Astrocyte (in vitro differentiated cells and primary cell): ENCODE measurements at regions not wholly inside any gene's neighbourhood (a gene's known extent, or its start where the extent isn't known, plus 50 kb on each side); places are given as distances from the start of the nearest gene placed in this dataset.

Experiments used
- DNase-seq: peaks from one replicate; pipeline ENCODE4 v3.0.0-alpha.2; 2010; ENCODE audit warnings: low read depth
- FAIRE-seq: peaks from 2 replicates; lab custom pipeline; 2011; peaks lifted over from hg19 to GRCh38; lab: Jason Lieb, UNC
- H2AFZ ChIP-seq: 2 replicates; pipeline ENCODE4 v1.6.0; 2012; ENCODE audit warnings: low read depth, low read length, inconsistent platforms
- H3K27ac ChIP-seq: 2 replicates; pipeline ENCODE4 v1.5.1; 2011; ENCODE audit warnings: low read depth, low read length, inconsistent platforms
- H3K27me3 ChIP-seq: 2 replicates; pipeline ENCODE4 v1.6.0; 2011; ENCODE audit warnings: low read length, inconsistent platforms; ENCODE audit not compliant: insufficient read depth
- H3K36me3 ChIP-seq: 2 replicates; pipeline ENCODE4 v1.5.1; 2011; ENCODE audit warnings: low read length, inconsistent platforms; ENCODE audit not compliant: insufficient read depth
- H3K4me1 ChIP-seq: 2 replicates; pipeline ENCODE4 v1.5.1; 2011; ENCODE audit warnings: low read length, inconsistent platforms; ENCODE audit not compliant: insufficient read depth
- H3K4me2 ChIP-seq: 2 replicates; pipeline ENCODE4 v1.6.0; 2012; ENCODE audit warnings: low read length, inconsistent platforms
- H3K4me3 ChIP-seq: 2 replicates; pipeline ENCODE4 v1.5.1; 2011; ENCODE audit warnings: low read depth, mild to moderate bottlenecking, low read length, inconsistent platforms; ENCODE audit not compliant: insufficient read depth
- H3K79me2 ChIP-seq: 2 replicates; pipeline ENCODE4 v1.6.0; 2012; ENCODE audit warnings: mild to moderate bottlenecking, low read length, inconsistent platforms; ENCODE audit not compliant: insufficient read depth
- H3K9ac ChIP-seq: 2 replicates; pipeline ENCODE4 v1.6.0; 2012; ENCODE audit warnings: mild to moderate bottlenecking, low read length, inconsistent platforms
- H3K9me3 ChIP-seq: 2 replicates; pipeline ENCODE4 v1.5.1; 2012; ENCODE audit warnings: low read depth, mild to moderate bottlenecking, low read length, inconsistent platforms; ENCODE audit not compliant: insufficient read depth
- H4K20me1 ChIP-seq: 2 replicates; pipeline ENCODE4 v1.6.0; 2012; ENCODE audit warnings: low read length, inconsistent platforms; ENCODE audit not compliant: insufficient read depth
- H3K27ac Mint-ChIP-seq: one replicate; pipeline ENCODE4 v1.8.0; 2021; ENCODE audit warnings: mild to moderate bottlenecking, mixed read lengths; ENCODE audit not compliant: unreplicated experiment
- H3K27me3 Mint-ChIP-seq: one replicate; pipeline ENCODE4 v1.8.0; 2021; ENCODE audit warnings: low read depth, mixed read lengths; ENCODE audit not compliant: unreplicated experiment
- H3K36me3 Mint-ChIP-seq: one replicate; pipeline ENCODE4 v1.8.0; 2021; ENCODE audit warnings: low read depth, mixed read lengths; ENCODE audit not compliant: unreplicated experiment
- H3K4me1 Mint-ChIP-seq: one replicate; pipeline ENCODE4 v1.8.0; 2021; ENCODE audit warnings: low read depth, mixed read lengths; ENCODE audit not compliant: unreplicated experiment
- H3K4me3 Mint-ChIP-seq: one replicate; pipeline ENCODE4 v1.8.0; 2021; ENCODE audit warnings: mild to moderate bottlenecking, moderate library complexity, mixed read lengths; ENCODE audit not compliant: unreplicated experiment
- H3K9me3 Mint-ChIP-seq: one replicate; pipeline ENCODE4 v1.8.0; 2021; ENCODE audit warnings: mild to moderate bottlenecking, mixed read lengths; ENCODE audit not compliant: unreplicated experiment
- CTCF ChIP-seq: IDR thresholded peaks from 2 replicates; pipeline ENCODE4 v1.5.1; 2011; ENCODE audit warnings: low read depth, mild to moderate bottlenecking, inconsistent platforms, low read length, moderate library complexity; ENCODE audit not compliant: insufficient read depth
- EZH2 ChIP-seq: IDR thresholded peaks from 2 replicates; pipeline ENCODE4 v1.6.1; 2012; ENCODE audit warnings: mild to moderate bottlenecking, low read length, inconsistent platforms; ENCODE audit not compliant: insufficient read depth

GRCh38 chrX:82945332-82945731 lies 562.8 kb upstream of the POU3F4 start:
- Mint-ChIP-seq H3K9me3 (no peaks in the 10 kb centered on the region), H3K27me3 (no peaks in the 10 kb centered on the region), H3K27ac (no peak overlapping the region), H3K36me3 (no peaks in the 10 kb centered on the region), H3K4me3 (no peak overlapping the region), H3K4me1 (no peaks in the 10 kb centered on the region)
- Histone ChIP-seq H3K4me1 (no peaks in the 10 kb centered on the region), H3K9me3 (no peaks in the 10 kb centered on the region), H3K4me2 (no peak overlapping the region), H3K27me3 (no peaks in the 10 kb centered on the region), H3K79me2 (no peaks in the 10 kb centered on the region), H2AFZ (no peak overlapping the region), H3K9ac (no peak overlapping the region), H4K20me1 (no peaks in the 10 kb centered on the region), H3K36me3 (no peaks in the 10 kb centered on the region), H3K27ac (no peak overlapping the region), H3K4me3 (no peak overlapping the region)
- no peak for TF ChIP-seq EZH2
- TF ChIP-seq CTCF, result no peak
- no peak for FAIRE-seq
- DNase-seq, result no peak

- no peak for FAIRE-seq
- H3K4me1 Mint-ChIP-seq, result no peaks in the 10 kb centered on the region
Measured at GRCh38 chrX:82961129-82961528, 547.0 kb upstream of the POU3F4 start.

More at GRCh38 chrX:82961129-82961528, 547.0 kb upstream of the POU3F4 start:
- H3K9me3 Mint-ChIP-seq, result no peaks in the 10 kb centered on the region
- no peak overlapping the region for H3K4me2 ChIP-seq
- H3K9ac ChIP-seq, result no peak overlapping the region
- H4K20me1 ChIP-seq, result no peaks in the 10 kb centered on the region
- H3K4me1 ChIP-seq, result no peaks in the 10 kb centered on the region
- H3K27ac ChIP-seq, result no peak overlapping the region
- no peak for TF ChIP-seq CTCF
- TF ChIP-seq EZH2, result no peak
- H2AFZ ChIP-seq, result no peak overlapping the region
- no peaks in the 10 kb centered on the region for H3K9me3 ChIP-seq
- no peaks in the 10 kb centered on the region for H3K36me3 ChIP-seq
- H3K27me3 ChIP-seq, result no peaks in the 10 kb centered on the region
- H3K4me3 ChIP-seq, result no peak overlapping the region
- H3K4me3 Mint-ChIP-seq, result no peak overlapping the region
- no peaks in the 10 kb centered on the region for H3K36me3 Mint-ChIP-seq
- no peak for DNase-seq
- H3K79me2 ChIP-seq, result no peaks in the 10 kb centered on the region
- no peaks in the 10 kb centered on the region for H3K27me3 Mint-ChIP-seq
- H3K27ac Mint-ChIP-seq, result no peak overlapping the region
